ENCODE measurements at regions not wholly inside any gene's neighbourhood (a gene's known extent, or its start where the extent isn't known, plus 50 kb on each side); places are given as distances from the start of the nearest gene placed in this dataset.

DNA sequence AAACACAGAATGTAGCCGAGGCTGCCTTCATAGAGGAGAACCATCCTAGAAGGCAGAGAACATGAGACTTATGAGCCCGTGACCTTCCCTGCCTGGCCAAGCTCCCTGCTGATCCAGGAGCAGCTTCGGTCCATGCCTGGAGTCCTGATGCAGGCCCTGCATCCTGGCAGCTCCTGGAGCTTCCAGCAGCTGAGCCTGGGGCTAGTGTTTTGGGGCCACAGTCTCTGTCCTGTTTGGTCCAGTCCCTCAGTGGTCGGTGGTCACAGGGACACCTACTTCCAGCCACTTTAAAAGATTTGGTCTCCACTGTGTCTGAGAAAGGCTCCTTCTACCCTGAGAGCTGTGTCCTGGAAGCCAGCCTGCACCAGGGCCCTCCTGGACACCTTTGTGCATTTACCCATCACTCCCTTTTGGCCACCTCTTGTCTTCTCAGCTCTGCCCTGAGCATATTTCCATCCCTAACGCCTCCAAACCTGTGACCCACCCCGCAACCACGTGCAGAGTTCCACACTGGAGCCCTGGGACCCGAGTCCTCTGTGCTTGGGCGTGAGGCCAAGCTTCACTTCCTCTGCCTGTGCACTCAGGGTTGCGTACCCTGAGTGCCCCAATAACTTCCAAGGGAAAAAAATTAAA, 315.2 kb upstream of the ZNF32 start:
- no peak for TF ChIP-seq BHLHE40 (IDR thresholded peaks at IDR 0.05; ENCODE audit: low read depth, low read length)
- TF ChIP-seq, protein P1, sequence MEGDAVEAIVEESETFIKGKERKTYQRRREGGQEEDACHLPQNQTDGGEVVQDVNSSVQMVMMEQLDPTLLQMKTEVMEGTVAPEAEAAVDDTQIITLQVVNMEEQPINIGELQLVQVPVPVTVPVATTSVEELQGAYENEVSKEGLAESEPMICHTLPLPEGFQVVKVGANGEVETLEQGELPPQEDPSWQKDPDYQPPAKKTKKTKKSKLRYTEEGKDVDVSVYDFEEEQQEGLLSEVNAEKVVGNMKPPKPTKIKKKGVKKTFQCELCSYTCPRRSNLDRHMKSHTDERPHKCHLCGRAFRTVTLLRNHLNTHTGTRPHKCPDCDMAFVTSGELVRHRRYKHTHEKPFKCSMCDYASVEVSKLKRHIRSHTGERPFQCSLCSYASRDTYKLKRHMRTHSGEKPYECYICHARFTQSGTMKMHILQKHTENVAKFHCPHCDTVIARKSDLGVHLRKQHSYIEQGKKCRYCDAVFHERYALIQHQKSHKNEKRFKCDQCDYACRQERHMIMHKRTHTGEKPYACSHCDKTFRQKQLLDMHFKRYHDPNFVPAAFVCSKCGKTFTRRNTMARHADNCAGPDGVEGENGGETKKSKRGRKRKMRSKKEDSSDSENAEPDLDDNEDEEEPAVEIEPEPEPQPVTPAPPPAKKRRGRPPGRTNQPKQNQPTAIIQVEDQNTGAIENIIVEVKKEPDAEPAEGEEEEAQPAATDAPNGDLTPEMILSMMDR (IDR thresholded peaks at IDR 0.05) = no peak
- TF ChIP-seq JUN (IDR thresholded peaks at IDR 0.05) = no peak
- TF ChIP-seq, protein P2, sequence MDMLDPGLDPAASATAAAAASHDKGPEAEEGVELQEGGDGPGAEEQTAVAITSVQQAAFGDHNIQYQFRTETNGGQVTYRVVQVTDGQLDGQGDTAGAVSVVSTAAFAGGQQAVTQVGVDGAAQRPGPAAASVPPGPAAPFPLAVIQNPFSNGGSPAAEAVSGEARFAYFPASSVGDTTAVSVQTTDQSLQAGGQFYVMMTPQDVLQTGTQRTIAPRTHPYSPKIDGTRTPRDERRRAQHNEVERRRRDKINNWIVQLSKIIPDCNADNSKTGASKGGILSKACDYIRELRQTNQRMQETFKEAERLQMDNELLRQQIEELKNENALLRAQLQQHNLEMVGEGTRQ (IDR thresholded peaks at IDR 0.05) = no peak
- no peak for TF ChIP-seq KDM1A (IDR thresholded peaks at IDR 0.05; ENCODE audit: low read depth)
- no peak for TF ChIP-seq MAX (IDR thresholded peaks at IDR 0.05)
- TF ChIP-seq, protein P3, sequence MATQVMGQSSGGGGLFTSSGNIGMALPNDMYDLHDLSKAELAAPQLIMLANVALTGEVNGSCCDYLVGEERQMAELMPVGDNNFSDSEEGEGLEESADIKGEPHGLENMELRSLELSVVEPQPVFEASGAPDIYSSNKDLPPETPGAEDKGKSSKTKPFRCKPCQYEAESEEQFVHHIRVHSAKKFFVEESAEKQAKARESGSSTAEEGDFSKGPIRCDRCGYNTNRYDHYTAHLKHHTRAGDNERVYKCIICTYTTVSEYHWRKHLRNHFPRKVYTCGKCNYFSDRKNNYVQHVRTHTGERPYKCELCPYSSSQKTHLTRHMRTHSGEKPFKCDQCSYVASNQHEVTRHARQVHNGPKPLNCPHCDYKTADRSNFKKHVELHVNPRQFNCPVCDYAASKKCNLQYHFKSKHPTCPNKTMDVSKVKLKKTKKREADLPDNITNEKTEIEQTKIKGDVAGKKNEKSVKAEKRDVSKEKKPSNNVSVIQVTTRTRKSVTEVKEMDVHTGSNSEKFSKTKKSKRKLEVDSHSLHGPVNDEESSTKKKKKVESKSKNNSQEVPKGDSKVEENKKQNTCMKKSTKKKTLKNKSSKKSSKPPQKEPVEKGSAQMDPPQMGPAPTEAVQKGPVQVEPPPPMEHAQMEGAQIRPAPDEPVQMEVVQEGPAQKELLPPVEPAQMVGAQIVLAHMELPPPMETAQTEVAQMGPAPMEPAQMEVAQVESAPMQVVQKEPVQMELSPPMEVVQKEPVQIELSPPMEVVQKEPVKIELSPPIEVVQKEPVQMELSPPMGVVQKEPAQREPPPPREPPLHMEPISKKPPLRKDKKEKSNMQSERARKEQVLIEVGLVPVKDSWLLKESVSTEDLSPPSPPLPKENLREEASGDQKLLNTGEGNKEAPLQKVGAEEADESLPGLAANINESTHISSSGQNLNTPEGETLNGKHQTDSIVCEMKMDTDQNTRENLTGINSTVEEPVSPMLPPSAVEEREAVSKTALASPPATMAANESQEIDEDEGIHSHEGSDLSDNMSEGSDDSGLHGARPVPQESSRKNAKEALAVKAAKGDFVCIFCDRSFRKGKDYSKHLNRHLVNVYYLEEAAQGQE (IDR thresholded peaks at IDR 0.05) = no peak
